Ovary (tissue), 3 donors: ENCODE measurements at regions not wholly inside any gene's neighbourhood (a gene's known extent, or its start where the extent isn't known, plus 50 kb on each side); places are given as distances from the start of the nearest gene placed in this dataset.

Experiments used
- EP300 ChIP-seq: sonication (generic); formaldehyde crosslinking; IDR thresholded peaks from one replicate; pipeline ENCODE4 v1.6.1; 2017; ENCODE audit warnings: antibody characterized with exemption
- POLR2A ChIP-seq: fragments of 450-650 bp; IDR thresholded peaks from one replicate; pipeline ENCODE4 v1.6.1; 2017; ENCODE audit warnings: antibody characterized with exemption, mild to moderate bottlenecking, moderate library complexity
- TF ChIP-seq, protein P1 (sequence below), 3 donors: fragments of 450-650 bp in 2 of 3; fragments of 200-600 bp in 1 of 3; IDR thresholded peaks; one replicate each; pipeline versions ENCODE4 v1.5.1 to v1.8.0; 2016 to 2022; ENCODE audit warnings: antibody characterized with exemption in 3 of 3, mild to moderate bottlenecking in 1 of 3
- donor health status: DM: no; HTN: no; CAD: no.

DNA sequence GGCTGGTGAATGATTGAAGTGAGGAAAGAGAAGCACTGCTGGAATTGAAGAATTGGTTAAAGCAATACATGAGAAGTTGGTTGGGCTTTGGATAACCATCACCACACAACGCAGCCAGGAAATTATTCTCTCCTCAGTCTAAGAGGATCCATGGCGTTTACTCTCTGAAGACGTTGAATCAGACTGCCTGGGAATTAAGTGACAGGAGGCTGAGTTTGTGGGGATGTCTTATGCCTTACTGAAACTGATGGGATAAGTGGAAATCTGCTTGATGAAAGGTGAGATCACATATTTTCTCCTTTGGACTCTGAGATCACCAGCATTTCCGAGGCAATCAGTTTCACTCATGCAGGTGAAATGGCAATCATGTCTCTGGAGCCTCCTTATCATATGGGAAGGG is 456.1 kb upstream of the GBE1 start:
- TF ChIP-seq, protein P1, sequence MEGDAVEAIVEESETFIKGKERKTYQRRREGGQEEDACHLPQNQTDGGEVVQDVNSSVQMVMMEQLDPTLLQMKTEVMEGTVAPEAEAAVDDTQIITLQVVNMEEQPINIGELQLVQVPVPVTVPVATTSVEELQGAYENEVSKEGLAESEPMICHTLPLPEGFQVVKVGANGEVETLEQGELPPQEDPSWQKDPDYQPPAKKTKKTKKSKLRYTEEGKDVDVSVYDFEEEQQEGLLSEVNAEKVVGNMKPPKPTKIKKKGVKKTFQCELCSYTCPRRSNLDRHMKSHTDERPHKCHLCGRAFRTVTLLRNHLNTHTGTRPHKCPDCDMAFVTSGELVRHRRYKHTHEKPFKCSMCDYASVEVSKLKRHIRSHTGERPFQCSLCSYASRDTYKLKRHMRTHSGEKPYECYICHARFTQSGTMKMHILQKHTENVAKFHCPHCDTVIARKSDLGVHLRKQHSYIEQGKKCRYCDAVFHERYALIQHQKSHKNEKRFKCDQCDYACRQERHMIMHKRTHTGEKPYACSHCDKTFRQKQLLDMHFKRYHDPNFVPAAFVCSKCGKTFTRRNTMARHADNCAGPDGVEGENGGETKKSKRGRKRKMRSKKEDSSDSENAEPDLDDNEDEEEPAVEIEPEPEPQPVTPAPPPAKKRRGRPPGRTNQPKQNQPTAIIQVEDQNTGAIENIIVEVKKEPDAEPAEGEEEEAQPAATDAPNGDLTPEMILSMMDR (IDR thresholded peaks at IDR 0.05): no peak
- TF ChIP-seq POLR2A (no peak), EP300 (no peak)
